AML-193 (cell line): ENCODE measurements at regions not wholly inside any gene's neighbourhood (a gene's known extent, or its start where the extent isn't known, plus 50 kb on each side); places are given as distances from the start of the nearest gene placed in this dataset.
"Not testable (repeated sequence)": the region's sequence is repeated elsewhere in the genome, so short reads cannot be mapped to it uniquely, and the experiment has no call there.

Experiments
- DNase-seq, 2 experiments: peaks; one replicate each; lab custom pipeline; 2025; lab: John Stamatoyannopoulos, UW

DNA sequence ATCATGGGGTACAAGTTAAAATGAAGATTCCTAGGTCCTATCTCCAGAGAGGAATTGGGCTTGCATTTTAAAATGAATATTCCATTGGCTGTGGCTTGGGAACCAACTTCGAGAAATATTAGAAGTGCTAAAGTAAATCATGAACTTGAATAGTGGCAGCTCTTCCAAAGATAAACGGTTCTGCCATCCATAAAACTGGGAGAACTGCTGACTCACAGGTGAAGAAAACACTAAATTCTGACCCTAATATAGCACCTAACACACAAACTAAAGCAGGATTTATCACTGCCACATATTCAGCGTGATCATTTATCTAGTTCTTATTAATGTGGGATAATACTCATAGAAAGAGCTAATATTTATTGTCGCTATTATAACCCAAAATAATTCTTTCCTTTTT, 508.1 kb upstream of the ID4 start:
- no peak for DNase-seq

DNA sequence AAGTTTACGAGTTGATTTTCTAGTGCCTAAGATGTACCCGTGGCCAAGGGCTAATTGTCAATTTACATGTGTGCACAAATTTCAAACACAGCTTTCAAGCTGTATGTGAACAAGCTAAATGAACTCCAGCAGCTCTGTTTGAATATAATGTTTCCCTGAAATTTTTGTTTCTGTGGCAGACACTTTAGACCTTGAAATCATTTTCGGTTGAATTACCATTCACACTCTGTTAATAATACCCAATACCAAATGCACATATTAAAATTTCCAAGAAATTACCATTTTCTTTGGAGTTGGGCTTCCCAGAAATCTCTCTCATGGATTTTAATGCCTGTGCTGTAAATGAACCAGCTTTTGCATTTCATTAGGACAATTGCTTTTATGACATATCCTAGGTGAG, 506.1 kb upstream of the ID4 start:
- DNase-seq: no peak

DNA sequence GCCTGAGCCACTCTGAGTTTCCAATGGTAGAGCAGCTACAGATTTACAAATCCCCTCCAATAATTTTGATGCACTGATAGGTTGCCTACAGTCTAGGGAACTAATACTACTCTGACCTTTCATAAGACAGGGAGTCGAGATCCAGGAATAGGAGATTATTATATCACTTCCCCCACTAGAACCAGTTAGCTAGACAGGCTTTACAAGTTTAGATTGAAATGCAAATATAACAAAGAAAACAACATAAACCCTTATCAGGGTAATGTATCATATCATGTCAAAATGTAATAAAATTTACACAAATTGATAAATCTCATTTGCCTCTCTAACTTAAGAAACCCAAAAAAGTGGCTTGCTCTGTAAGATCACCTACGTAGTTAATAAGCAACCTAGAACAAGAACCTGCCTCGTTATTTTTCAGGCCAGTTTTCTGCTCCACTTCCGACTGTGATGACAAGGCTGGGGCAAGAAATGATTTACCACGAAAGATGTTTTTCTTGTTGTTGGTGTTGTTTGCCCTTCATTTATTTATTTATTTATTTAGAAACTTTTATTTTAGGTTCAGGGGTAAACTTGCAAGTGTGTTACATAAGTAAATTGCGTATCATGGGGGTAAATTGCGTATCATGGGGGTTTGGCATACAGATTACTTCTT, 504.2 kb upstream of the ID4 start:
- no peak for DNase-seq

DNA sequence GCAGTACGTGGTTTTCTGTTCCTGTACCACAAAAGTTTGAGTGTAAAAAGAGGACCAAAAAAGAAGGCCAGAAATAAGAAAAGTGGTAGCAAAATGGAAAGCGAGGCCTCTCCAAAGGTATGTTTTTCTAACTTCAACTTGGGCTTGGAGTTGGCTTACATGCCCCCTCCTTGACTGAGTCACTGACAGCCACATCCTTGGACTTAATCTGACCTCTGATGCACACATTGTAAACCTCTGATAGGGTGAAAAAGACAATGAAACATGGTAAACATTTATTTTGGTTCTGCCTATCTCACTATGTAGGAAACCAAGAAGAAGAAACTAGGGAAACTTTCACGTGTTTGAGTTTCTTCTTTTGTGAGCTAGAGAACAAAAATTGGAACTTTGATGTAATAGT, 503.2 kb upstream of the ID4 start:
- no peak for DNase-seq

DNA sequence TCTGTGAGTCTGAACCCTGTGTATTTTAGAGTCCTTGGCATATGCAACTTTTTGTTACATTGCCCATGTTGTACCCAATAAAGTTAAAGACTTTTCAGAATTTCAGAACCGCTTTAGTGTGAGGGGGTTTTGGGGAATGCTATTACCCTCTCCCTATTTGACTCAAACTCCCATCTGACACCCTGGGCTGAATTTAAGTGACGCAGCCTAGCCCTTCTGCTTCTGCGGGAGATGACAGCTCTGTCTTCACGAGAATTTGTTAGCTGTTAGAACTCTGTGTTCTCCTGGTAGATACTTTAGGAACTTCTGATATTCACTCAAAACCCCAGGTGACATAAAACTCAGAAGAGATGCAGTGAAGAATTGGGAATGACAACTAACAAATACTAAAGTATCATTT, 500.6 kb upstream of the ID4 start:
- DNase-seq: no peak

DNA sequence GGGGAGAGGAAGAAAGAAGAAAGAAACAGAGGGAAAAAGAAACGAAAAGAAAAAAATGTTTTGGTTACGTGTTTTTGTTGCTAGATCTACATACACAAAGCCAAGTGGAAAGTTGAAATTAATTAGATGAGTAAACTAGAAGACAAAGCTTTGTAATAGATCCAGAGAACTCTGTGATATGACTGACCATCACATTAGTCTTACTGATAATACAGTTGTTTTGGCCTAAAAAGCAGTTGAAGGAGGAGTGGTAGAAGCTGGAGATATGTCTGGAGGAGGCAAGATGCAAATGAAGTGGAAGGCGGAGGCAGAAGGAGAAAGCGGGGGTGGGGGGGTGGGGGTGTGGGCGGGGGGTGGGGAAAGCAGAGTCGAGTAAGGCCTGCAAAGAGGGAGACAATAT, 500.1 kb upstream of the ID4 start:
- no peak for DNase-seq

DNA sequence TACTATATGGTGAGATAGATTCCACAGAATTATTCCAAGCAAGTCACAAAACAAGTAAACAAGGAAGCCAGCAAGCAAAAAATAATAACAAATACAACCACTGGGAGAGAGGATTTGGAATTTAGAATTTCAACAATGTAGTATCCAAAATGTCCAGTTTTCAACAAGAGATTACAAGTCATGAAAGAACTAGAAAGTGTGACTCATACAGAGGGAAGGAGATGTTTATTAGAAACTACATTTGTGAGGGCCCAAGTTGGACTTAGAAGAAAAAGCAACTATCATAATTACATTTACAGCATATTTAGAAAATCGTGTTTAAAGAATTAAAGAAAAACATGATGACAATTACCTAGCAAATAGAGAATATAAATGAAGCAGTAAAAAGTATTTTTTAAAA, 494.6 kb upstream of the ID4 start:
- no peak for DNase-seq

DNA sequence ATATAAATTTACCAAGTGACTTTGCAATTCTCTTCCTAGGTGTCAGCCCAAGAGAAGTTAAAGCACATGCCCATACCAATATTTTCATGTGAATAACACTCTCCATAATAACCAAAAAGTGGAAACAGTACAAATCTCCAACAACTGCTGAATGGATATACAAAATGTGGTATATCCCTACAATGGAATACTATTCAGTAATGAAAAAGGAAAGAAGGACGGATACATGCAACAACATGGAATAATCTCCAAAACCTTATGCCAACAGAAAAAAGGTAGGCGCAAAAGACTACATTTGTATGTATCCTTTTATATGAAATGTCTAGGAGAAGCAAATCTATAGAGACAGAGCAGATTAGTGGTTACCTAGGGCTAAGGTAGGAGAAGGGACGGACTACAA, 487.7 kb upstream of the ID4 start:
- DNase-seq: no peak

DNA sequence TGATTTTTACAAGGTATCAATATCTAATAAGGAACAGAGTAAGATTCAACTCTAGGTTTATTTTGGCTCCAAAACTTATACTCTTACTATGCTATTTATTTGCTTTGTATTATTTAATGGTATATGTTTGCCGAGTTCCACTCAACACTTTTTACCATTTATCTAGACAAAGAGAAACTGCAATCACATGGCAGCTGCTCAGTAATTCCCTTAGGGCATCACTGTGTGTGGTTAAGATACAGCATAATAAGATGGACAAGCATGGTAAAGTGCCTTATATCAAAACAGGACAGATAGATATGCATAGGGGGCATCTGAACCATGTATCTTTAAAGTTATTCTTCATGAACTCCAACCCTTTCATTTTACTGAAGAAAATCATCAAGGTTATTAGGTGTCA, 483.0 kb upstream of the ID4 start:
- DNase-seq: no peak

DNA sequence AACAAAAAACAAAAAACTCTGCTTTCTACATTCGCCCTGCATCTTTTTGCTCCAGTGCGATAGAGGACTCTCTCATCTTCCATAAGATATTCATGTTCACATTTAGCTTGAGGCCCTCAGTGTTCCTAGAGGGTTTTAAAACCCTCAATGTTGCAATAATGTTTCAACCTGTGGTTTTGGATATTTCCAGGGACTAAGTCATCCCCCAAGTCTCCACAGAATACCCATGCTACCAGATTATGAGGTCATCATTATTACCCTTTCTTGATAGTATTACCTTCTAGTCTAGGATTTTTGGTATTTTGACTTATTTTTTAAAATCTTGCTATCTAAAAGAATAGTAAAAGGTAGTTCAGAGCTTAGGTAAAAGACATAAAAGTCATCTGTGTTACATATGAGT, 480.5 kb upstream of the ID4 start:
- no peak for DNase-seq

DNA sequence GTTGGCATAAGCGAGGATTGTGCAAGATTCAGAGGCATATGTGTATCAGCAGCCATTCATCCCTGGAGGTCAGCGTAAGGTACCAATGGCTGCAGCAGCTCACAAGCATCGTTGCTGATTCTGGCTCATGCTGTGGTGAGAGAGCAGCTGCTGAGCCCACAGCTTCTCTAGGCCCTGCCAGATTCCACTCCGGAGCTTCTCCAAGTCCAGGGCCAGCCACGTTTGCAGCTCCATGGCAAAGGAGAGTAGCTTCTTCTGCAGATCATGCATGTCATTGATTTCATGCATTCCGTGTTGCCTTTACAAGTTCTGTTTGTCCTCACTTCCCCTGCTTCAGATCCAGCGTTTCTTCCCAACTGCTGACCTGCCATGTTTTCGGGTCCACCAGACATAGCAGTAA, 474.8 kb upstream of the ID4 start:
- DNase-seq: no peak

DNA sequence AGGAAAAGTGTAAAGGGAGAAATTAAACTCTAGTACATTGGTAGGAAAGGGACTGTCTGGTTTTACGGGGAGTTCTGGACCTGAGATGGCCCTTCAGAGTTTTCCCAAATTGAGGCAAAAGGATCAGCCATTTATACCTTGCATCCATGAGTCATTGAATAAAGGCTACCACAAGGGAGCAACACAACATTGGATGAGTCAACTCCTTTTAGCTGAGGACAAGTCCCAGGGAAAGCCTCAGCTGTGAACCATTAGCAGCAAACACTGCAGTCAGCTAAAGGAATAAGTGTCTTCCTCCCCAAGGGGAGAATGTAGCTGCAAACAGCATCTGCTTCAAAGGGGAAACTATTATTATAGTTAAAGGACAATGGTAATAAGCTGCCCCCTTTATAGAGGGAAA, 468.7 kb upstream of the ID4 start:
- no peak for DNase-seq

DNA sequence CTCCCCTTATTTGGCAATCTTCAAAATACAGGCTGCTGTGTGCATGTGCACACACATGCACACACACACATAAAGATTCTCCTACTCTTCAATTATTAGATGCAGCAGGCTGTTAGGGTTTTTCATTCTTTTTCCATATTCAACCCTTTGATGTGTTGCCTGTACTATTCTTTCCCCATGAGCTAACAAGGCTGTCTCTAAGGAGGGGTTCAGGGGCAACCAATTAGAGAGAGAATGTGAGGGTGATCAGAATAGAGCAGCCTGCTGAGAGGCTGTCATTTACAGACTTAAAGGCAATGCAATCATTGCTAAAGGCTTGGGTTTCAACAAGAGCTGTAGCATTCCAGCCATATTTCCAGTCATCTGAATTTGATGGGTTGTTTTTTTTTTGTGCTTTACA, 467.4 kb upstream of the ID4 start:
- no peak for DNase-seq

DNA sequence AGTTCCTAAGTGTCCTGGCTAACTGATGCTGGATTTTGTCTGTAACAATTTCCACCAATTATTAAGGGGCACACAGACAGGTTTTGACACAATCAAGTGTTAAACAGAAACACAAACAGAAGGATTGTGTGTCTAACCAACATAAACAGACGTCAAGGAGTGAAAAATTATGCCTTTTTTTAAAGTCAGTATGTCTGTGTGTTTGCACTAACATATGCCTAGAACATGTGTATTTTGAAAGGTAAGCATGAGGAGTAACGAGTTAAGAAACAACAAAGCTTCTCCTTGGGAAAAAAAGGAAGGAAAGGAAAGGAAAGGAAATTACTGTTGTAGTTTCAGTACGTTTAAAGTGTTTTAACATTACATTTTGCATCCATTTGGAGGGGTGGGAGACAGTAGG, 466.3 kb upstream of the ID4 start:
- no peak for DNase-seq

DNA sequence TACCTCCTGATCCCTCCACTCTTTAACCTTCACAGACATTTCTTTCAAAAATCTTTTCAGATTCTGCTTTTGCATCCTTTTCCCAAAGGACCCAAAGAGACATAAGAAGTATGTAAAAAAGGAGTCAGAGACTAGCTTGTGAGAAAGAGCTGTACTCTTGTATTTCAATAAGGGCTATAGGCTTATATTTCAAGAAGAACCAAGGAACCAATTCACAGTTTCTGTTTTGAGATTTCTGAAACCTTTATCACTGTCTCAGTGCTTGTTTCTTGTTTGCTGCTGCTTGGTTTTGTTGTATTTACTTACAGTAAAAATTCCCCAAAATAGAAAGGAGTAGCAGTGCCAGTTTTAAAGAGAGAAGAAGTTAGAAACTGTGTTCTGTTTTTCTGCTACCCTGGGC, 461.6 kb upstream of the ID4 start:
- DNase-seq: no peak

DNA sequence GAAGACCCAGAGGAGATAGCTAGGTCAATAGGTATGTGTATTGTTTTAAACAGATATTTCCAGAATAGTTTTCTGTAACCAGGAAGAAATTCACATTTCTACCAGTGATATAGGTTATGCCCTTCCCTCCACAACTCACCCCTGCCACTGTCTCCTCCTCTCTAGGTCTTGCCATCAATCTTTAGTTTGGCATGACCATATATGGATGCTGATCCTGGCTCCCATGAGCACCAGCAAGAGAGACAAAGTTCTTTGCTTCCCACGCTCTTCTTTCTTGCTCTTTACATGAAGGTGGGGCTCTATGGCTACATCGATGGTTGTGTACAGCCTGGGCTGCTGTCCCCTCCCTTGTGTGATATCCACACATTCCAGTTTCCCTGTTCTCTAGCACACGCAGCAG, 459.4 kb upstream of the ID4 start:
- DNase-seq: no peak

DNA sequence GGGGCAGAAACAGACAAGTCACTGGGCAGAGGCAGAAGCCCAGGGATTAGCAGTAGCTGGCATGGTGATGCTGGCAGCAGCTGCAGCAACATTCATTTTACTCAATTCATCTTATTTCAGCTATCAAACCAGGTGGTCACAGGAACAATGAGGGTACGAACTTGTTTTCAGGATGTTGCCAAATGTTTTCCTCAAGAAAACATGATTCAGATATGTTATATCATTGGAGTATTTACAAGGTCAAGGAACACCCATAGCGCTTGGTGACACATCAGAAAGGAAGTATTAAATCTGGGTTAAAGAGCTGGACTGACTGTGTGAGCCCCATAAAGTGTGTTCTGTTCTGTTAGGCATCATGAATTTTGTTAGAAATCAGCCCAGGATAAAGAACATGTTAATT, 456.9 kb upstream of the ID4 start:
- no peak for DNase-seq

DNA sequence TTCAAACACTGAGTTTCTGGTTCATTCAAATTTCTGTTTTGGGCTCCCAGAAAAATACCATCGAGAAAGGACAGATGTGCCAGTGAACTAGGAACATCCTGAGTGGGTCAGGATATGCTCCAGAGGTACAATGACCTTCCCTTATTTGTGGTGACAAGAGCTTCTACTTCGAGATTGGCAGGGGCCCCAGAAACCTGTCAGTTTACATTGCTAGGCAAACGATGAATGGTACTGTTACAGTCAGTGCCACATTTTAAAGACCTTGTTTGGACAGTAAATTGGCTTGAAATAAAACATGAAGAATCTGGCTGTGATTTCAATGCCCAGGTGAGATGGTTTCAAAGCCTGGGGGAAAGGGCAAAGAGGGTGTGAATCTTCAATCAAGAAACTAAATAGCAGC, 454.5 kb upstream of the ID4 start:
- no peak for DNase-seq

DNA sequence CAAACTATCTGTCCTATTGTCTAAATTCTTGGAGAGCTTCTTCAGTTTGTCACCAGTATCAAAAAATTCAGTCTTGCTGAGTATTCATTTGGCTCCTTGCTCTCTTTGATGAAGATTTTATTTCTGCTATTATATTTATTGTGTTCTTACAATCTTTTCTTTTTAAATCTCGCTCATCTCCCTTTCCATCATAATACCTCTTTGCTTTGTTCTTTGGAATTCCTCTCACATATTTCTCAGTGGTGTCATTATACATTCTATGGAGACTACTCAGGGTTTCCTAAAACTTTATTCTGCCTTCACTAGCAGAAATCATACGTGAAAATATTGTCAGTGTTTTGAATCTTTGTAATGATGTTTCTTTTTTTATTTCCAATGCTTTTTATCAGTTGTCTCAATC, 445.2 kb upstream of the ID4 start:
- no peak for DNase-seq

DNA sequence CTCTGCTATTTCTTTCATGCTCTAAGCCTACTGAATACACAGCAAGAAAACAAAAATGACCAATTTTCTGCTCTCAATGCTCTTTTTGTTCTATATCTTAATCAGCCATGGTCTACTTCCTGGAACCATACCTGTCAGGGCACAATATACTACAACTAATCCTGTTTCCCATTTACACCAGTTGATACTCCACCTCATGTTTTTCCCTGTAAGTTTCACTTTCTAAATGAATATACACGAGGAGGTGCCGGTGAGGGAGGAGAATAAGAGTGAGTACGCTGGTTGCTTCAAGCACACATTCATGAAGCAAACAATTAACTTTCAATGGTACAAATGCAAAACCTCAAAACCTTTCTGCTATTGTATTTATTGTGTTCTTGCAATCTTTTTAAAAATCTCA, 443.1 kb upstream of the ID4 start:
- DNase-seq: no peak

DNA sequence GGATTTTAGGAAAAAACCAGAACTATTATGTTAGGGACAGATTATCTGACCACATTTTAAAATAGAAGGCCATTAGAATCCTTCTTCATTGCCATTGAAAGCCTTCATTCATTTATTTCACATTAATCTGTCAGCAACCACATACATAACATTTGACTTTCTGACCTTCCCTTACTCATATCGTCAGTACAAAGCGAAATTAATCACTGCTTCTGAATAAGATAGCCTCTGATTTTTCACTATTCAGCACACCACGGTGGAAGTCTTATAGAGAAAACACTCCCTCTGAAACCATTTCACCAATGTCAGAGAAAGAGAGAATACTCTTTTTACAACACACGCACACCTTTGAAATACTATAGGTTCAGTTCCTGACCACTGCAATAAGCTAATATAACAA, 442.5 kb upstream of the ID4 start:
- no peak for DNase-seq

DNA sequence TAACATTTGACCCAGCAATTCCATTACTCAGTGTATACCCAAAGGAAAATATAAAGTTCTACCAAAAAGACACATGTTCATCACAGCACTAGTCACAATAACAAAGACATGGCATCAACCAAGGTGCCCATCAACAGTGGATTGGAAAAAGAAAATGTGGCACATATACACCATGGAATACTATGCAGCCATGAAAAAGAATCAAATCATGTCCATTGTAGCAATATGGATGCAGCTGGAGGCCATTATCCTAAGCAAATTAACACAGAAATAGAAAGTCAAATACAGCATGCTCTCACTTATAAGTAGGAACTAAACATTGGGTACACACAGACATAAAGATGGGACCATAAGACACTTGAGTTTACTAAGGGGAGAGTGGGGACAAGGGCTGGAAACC, 441.9 kb upstream of the ID4 start:
- no peak for DNase-seq

DNA sequence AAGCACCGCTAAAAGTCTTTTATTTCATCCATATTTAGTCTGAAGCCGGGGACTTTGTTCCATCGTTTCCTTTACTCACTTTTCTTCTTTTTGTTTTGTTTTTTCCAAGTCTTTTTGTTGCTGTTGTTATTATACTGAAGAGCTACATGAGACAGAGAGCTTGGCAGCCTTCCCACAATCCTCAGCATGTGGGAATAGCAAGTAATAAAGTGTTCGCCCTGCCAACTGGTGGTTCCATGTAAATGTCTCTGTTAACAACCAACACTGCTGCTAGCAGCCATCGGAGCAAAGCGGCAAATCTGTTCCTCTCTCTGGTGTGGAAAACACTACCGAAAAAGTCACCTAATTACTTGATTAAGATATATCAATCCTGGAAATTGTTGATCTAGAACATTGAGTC, 437.8 kb upstream of the ID4 start:
- DNase-seq: no peak

DNA sequence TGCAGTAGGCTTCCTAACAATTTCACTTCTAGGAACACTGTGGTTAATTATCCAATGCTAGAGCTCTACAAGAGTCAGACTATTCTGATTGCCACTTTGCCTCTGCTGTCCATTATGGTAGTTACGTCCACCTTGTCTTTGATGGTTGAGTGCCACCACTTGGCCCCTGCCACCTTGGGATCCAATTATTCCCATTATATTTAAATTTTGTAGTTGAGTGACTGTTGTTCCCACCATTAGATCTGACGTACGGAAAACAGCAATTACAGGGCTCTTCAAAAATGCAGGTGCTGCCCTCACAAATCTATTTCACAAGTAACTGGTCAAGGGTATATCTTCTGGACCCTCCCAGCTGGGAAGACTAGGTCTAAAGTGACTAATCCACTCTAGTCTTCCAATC, 432.3 kb upstream of the ID4 start:
- DNase-seq: not testable (repeated sequence)

DNA sequence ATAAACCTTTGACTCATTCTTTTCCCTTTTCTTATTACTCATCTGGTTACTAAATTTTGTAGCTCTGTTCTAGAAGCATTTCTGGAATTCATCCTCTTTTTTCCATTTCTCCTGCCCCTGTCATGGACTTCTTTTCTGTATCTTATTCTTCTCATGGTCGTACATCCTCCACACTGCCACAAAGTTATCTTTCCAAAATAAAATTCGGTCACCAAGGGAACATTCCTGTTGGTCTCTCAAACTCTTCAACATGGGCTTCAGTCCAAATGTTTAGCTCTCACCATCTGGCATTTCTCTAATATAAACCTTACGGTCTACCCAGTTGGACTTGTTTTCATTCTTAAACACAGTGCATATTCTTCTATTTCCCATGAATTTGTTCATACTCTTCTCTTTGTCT, 428.8 kb upstream of the ID4 start:
- DNase-seq: no peak
